Activated CD4-positive, alpha-beta memory T cell treated with anti-CD3 and anti-CD28 coated beads for 36 hours (primary cell): ENCODE measurements at regions not wholly inside any gene's neighbourhood (a gene's known extent, or its start where the extent isn't known, plus 50 kb on each side); places are given as distances from the start of the nearest gene placed in this dataset.

Source experiments
- CTCF ChIA-PET: fragments of 350-600 bp; sonication (Branson Sonifier 250); formaldehyde crosslinking; loops from one replicate; lab custom pipeline; 2021; ENCODE audit warnings: antibody characterized with exemption, inconsistent platforms; lab: Charles Lee
- POLR2A ChIA-PET: fragments of 350-600 bp; sonication (Branson Sonifier 250); formaldehyde crosslinking; loops from one replicate; lab custom pipeline; 2021; ENCODE audit warnings: antibody characterized with exemption; lab: Charles Lee
- DNase-seq: peaks from one replicate; pipeline ENCODE4 v3.0.0-alpha.2; 2020
- H3K27ac Mint-ChIP-seq: one replicate; pipeline ENCODE4 v1.8.0; 2021; ENCODE audit warnings: mixed read lengths
- H3K27me3 Mint-ChIP-seq: one replicate; pipeline ENCODE4 v1.8.0; 2021; ENCODE audit warnings: mixed read lengths
- H3K36me3 Mint-ChIP-seq: one replicate; pipeline ENCODE4 v1.8.0; 2021; ENCODE audit warnings: mixed read lengths
- H3K4me1 Mint-ChIP-seq: one replicate; pipeline ENCODE4 v1.8.0; 2021; ENCODE audit warnings: low read depth, mixed read lengths
- H3K4me3 Mint-ChIP-seq: one replicate; pipeline ENCODE4 v1.8.0; 2021; ENCODE audit warnings: mild to moderate bottlenecking, mixed read lengths
- H3K9me3 Mint-ChIP-seq: one replicate; pipeline ENCODE4 v1.8.0; 2021; ENCODE audit warnings: mixed read lengths
- intact Hi-C: fragments of 100-400 bp; cut with micrococcal nuclease; formaldehyde crosslinking; loops from one replicate; pipeline ENCODE4 v1.15.1; 2023

DNA sequence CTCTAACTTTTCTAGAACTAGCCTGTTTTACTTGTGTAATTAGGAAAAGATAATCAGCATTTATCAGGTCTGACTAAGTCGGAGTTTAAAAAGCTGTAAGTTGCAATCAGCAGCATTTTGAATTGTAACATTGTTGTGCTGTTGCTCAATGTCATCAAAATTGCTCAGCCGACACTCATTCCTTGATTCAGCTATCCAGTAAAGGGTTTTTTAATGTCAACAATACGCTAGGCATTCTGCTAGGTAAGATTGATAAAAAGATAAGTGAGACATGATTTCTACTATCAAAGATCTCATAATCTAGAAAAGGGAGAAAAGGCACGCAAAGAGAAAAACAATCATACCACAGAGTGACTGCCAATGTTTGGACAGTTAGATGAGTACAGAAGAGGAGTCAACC is 327.1 kb upstream of the CDH2 start:
- H3K27me3 Mint-ChIP-seq, result no peaks in the 10 kb centered on the region
- DNase-seq, result no peak

DNA sequence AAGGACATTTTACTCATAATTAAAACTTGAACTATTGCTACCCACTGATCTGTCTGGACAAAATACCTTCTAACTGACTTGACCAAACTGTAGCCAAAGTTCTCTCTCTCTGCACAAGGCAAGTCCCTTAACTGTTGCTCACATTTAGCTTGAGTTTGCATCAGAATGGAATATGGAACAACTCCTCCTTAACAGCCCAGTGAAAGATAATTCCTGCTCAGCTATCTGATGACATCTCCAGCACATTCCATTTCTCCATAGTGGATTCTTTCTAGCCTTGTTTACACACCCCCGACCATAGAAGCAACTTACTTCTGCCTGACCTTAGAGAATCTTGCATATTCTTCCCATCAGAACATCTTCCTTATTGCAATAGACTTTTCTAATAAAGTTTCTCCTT is 317.2 kb upstream of the CDH2 start:
- Mint-ChIP-seq H3K27me3 (no peaks in the 10 kb centered on the region), H3K27ac (no peak overlapping the region), H3K4me1 (no peaks in the 10 kb centered on the region), H3K4me3 (no peak overlapping the region), H3K9me3 (peaks cover 15% of the 10 kb centered on the region), H3K36me3 (no peaks in the 10 kb centered on the region)
- intact Hi-C loops, result no loop called here
- DNase-seq, result no peak
- ChIA-PET CTCF (no interaction called here), POLR2A (no interaction called here)

More for the DNA sequence above, 327.1 kb upstream of the CDH2 start:
- no peak overlapping the region for H3K27ac Mint-ChIP-seq
- ChIA-PET CTCF (no interaction called here), POLR2A (no interaction called here)
- intact Hi-C loops, result no loop called here
- no peaks in the 10 kb centered on the region for H3K4me1 Mint-ChIP-seq
- peaks cover 18% of the 10 kb centered on the region for H3K9me3 Mint-ChIP-seq
- no peak overlapping the region for H3K4me3 Mint-ChIP-seq
- H3K36me3 Mint-ChIP-seq, result no peaks in the 10 kb centered on the region

DNA sequence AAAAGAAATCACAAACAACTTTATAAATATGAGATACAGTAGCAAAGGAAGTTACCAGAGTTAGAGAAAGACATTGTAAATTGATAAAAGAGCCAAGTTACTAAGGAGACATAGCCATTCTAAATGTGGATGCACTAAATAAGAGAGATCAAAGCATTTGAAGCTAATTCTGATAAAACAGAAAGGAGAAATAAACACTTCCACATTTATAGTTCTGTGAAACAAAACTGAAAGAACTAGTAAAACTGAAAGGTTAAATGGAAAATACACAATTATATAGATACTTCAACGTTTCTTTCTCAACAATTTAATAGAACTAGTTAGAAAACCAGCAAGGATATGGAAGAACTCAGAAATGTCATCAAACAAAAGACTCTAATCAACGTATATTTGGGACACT is 309.0 kb upstream of the CDH2 start:
- no peak for DNase-seq
- CTCF ChIA-PET, result no interaction called here
- H3K9me3 Mint-ChIP-seq, result peaks cover 28% of the 10 kb centered on the region
- no peak overlapping the region for H3K27ac Mint-ChIP-seq
- intact Hi-C loops, result no loop called here
- POLR2A ChIA-PET, result no interaction called here
- no peaks in the 10 kb centered on the region for H3K36me3 Mint-ChIP-seq
- H3K4me3 Mint-ChIP-seq, result no peak overlapping the region
- H3K27me3 Mint-ChIP-seq, result no peaks in the 10 kb centered on the region
- H3K4me1 Mint-ChIP-seq, result no peaks in the 10 kb centered on the region

DNA sequence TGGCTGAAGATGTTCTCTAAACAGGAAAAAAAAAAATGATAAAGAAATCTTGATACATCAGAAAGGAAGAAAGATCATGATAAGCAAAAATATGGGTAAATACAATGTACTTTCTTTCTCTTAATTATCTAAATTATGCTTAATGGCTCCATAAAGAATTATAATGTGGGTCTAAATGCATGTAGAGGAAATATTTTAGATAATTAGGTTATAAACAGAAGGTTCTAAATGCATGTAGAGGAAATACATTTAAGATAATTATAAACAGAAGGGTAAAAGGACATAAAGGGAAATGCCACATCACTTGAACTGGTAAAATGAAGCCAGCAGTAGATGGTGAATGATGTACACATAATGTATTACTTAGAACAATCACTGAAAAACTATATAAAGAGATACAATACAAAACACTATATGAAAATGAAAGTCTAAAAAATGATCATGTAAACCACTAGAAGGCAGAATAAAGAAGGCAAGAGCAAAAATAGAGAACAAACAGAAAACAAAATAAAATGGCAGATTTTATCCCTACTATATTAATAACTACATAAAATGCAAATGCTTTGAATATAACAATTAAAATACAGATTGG is 308.4 kb upstream of the CDH2 start:
- CTCF ChIA-PET, result no interaction called here
- Mint-ChIP-seq H3K36me3 (no peaks in the 10 kb centered on the region), H3K4me1 (no peaks in the 10 kb centered on the region)

DNA sequence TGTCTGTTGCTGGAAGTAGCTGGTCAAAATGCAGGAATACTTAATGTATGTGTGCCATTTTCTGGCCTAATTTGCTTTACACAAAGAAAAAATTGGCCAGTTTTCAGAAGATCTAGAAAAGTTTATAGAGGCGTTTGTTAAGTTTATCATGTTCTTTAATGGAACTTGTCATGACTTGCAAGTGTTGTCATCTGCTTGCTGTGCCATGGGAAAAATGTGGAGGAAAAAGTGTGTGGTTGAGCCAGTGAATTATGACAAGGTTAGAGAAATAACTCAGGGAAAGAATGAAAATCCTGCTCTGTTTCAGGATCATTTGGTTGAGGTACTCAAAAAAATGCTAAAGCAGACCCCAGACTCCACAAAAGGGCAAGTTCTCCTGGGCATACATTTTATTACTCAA is 301.6 kb upstream of the CDH2 start:
- H3K27me3 Mint-ChIP-seq, result no peaks in the 10 kb centered on the region
- H3K9me3 Mint-ChIP-seq, result peaks cover 46% of the 10 kb centered on the region
- intact Hi-C loops, result no loop called here
- no peaks in the 10 kb centered on the region for H3K36me3 Mint-ChIP-seq
- ChIA-PET POLR2A (interaction anchor here (0.5 kb wide), 1 partner anchor 22 kb away, joined by 3 read pairs; no protein-coding TSS in a partner anchor), CTCF (no interaction called here)
- H3K27ac Mint-ChIP-seq, result no peak overlapping the region
- H3K4me1 Mint-ChIP-seq, result no peaks in the 10 kb centered on the region
- H3K4me3 Mint-ChIP-seq, result no peak overlapping the region
- DNase-seq, result no peak

More for the DNA sequence above, 308.4 kb upstream of the CDH2 start:
- no peak overlapping the region for H3K4me3 Mint-ChIP-seq
- POLR2A ChIA-PET, result no interaction called here
- intact Hi-C loops, result no loop called here
- DNase-seq, result no peak
- no peak overlapping the region for H3K27ac Mint-ChIP-seq
- H3K9me3 Mint-ChIP-seq, result peaks cover 32% of the 10 kb centered on the region
- H3K27me3 Mint-ChIP-seq, result no peaks in the 10 kb centered on the region

DNA sequence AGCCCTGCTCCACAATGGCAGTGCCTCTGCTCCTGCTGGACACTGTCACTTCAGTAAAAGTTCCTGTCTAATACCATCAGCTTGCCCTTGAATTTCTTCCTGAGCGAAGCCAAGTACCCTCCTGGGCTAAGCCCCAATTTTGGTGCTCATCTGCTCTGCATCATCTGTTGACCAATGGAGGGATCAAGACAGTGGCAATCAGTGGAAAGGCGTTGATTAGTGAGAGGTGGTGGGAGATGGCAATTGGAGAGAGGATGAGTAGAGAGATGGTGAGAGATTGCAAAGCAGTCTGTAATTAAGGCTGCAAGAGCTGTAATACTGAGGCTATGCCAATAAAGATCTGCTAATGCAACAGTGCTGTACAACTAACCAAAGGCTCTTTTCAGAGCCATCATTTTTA is 299.4 kb upstream of the CDH2 start:
- intact Hi-C loops, result no loop called here
- CTCF ChIA-PET, result no interaction called here

DNA sequence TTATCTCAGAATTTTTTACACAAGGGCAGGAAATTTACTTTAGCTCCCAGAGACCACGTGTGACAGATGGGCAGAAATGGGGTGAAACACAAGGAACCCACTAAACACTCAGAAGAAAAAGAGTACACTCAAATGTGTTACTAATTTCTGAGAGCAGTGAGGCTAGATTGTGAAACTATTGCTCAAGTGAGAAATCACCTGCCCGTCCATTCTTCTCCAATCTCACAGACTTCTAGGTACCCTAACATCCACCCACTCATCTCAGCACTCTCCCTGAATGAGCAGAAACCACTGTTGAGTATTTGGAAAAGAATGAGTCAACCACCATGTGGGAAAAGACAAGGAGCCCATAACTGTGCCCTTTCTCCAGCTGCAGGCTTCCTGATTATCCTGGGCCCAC is 293.0 kb upstream of the CDH2 start:
- DNase-seq, result no peak
- Mint-ChIP-seq H3K27ac (no peak overlapping the region), H3K4me1 (no peaks in the 10 kb centered on the region), H3K27me3 (no peaks in the 10 kb centered on the region), H3K4me3 (no peak overlapping the region), H3K9me3 (peaks cover 28% of the 10 kb centered on the region), H3K36me3 (no peaks in the 10 kb centered on the region)
- POLR2A ChIA-PET, result no interaction called here
- intact Hi-C loops, result no loop called here
- CTCF ChIA-PET, result no interaction called here

More for the DNA sequence above, 299.4 kb upstream of the CDH2 start:
- no peak overlapping the region for H3K27ac Mint-ChIP-seq
- POLR2A ChIA-PET, result no interaction called here
- H3K9me3 Mint-ChIP-seq, result peaks cover 44% of the 10 kb centered on the region
- H3K4me1 Mint-ChIP-seq, result no peaks in the 10 kb centered on the region
- H3K4me3 Mint-ChIP-seq, result no peak overlapping the region
- H3K27me3 Mint-ChIP-seq, result no peaks in the 10 kb centered on the region
- DNase-seq, result no peak
- H3K36me3 Mint-ChIP-seq, result no peaks in the 10 kb centered on the region

DNA sequence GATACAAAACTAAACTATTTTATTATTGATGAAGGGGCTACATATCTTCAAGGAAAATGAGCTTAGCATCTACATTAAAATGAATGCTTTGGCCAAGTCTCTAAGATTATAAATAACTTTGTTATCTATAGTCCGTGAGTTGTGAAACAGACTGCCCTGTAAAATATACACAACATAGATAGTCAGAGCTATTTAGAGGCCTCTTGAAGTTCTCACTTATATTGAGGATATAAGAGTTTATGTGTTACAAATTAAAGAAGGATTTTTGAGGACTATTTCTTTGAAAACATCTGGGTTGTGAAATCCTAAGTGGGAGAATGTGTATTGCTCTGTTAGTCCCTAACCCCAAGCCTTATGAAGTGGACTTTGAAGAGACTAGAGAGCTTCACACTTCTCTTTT is 292.0 kb upstream of the CDH2 start:
- DNase-seq, result no peak
- H3K9me3 Mint-ChIP-seq, result peaks cover 25% of the 10 kb centered on the region
- intact Hi-C loops, result no loop called here
- CTCF ChIA-PET, result no interaction called here
- no peaks in the 10 kb centered on the region for H3K36me3 Mint-ChIP-seq
- POLR2A ChIA-PET, result no interaction called here
- no peaks in the 10 kb centered on the region for H3K4me1 Mint-ChIP-seq
- H3K4me3 Mint-ChIP-seq, result no peak overlapping the region
- H3K27me3 Mint-ChIP-seq, result no peaks in the 10 kb centered on the region
- H3K27ac Mint-ChIP-seq, result no peak overlapping the region

DNA sequence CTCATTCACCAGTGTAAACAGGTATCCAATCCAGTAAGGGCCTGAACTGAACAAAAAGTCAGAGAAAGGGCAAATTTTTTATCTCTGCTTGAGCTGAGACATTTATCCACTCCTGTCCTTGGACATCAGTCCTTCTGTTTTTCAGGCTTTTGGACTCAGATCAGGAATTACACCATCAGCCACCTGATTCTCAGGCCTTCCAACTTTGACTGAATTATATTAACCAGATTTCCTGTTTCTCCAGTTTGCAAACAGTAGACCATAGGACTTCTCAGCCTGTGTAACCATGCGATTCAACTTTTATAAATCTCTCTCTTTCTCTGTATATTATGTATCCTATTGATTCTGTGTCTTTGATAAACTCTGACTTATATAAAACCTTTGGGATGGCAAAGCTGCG is 289.3 kb upstream of the CDH2 start:
- no peak for DNase-seq
- Mint-ChIP-seq H3K9me3 (peaks cover 19% of the 10 kb centered on the region), H3K4me3 (no peak overlapping the region), H3K27me3 (no peaks in the 10 kb centered on the region), H3K36me3 (no peaks in the 10 kb centered on the region), H3K27ac (no peak overlapping the region), H3K4me1 (no peaks in the 10 kb centered on the region)
- ChIA-PET CTCF (no interaction called here), POLR2A (no interaction called here)
- intact Hi-C loops, result no loop called here

DNA sequence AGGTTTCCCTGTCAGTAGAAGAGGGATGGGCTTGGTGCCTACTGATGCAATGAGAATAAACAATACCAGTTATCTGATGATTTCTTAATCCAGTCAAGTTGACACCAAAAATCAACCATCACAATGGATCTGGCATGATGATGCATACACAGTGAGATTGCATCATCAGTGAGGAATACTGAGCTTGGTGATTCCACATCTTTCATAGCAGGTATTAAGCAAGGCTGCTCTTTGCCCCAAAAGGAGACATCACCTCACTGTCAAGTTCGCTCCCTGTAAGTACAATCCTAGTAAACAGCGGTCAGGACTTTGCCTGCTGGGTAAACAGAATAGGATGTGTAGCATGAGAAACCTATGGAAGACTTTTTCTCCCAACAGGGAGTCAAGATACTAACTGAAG is 282.7 kb upstream of the CDH2 start:
- Mint-ChIP-seq H3K9me3 (peaks cover 16% of the 10 kb centered on the region), H3K4me3 (no peak overlapping the region), H3K36me3 (no peaks in the 10 kb centered on the region), H3K4me1 (no peaks in the 10 kb centered on the region), H3K27ac (no peak overlapping the region), H3K27me3 (no peaks in the 10 kb centered on the region)
- DNase-seq, result no peak
- CTCF ChIA-PET, result no interaction called here
- POLR2A ChIA-PET, result no interaction called here
- intact Hi-C loops, result no loop called here

DNA sequence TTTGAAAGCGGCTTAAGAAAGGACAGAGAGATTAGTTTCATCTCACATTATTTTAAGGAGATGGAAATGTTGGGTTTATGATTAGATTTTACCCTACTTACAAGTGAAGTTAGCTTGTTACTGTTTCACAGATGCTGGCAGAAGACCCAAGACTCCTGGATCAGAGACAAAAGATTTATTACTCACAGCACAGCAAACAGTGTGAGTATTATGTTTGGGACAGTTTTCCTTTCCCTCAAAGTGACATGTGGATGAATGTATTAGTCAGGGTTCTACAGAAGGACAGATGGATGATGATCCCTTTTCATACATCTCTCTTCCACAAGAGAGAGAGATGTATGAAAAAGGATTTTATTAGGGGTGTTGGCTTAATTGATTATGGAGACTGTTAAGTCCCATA is 281.8 kb upstream of the CDH2 start:
- H3K4me3 Mint-ChIP-seq, result no peak overlapping the region
- ChIA-PET POLR2A (no interaction called here), CTCF (no interaction called here)
- no peak overlapping the region for H3K27ac Mint-ChIP-seq
- intact Hi-C loops, result no loop called here
- peaks cover 16% of the 10 kb centered on the region for H3K9me3 Mint-ChIP-seq
- H3K27me3 Mint-ChIP-seq, result no peaks in the 10 kb centered on the region
- no peaks in the 10 kb centered on the region for H3K4me1 Mint-ChIP-seq
- no peak for DNase-seq
- no peaks in the 10 kb centered on the region for H3K36me3 Mint-ChIP-seq

DNA sequence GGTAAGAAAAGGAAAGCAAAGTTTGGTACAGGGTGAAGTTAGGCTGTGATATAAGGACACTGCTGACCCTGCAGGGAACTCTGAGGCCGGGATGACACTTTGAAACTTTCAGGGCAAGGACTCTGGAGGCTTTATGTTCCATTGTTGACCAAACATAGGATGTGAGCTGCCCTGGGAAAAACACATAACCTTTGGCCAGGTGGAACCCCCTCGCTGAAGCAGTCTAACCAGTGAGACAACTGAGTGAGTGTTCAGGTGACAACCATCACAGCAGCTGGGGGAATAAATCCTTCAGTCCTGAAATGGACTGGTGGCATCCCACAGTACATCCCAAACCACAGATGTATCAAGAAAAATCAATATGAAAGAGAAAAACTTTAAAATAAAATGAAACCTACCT is 280.9 kb upstream of the CDH2 start:
- intact Hi-C loops, result no loop called here
- Mint-ChIP-seq H3K27ac (no peak overlapping the region), H3K36me3 (no peaks in the 10 kb centered on the region), H3K4me3 (no peak overlapping the region), H3K27me3 (no peaks in the 10 kb centered on the region), H3K4me1 (no peaks in the 10 kb centered on the region), H3K9me3 (peaks cover 12% of the 10 kb centered on the region)
- ChIA-PET POLR2A (no interaction called here), CTCF (no interaction called here)
- no peak for DNase-seq

DNA sequence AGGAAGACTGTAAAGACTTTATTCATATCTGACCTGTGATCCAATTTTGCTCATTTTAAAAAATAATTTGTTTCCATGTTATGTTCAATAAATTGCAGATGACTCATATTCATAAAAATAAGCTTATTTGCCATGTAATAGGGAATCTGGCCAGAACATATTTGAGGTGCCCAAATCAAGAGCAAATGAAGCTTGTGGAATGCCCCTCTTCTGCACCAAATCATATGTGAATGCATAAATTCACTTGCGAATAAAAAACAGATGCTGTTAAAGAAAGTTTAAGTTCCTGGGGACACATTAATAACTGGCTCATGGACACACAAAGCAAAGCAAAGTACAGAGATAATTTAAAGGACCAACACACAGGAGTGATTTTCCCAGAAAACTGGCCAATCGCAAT is 279.0 kb upstream of the CDH2 start:
- H3K9me3 Mint-ChIP-seq, result peaks cover 9% of the 10 kb centered on the region
- CTCF ChIA-PET, result no interaction called here
- intact Hi-C loops, result no loop called here
- no peak for DNase-seq
- no peaks in the 10 kb centered on the region for H3K27me3 Mint-ChIP-seq
- no peaks in the 10 kb centered on the region for H3K4me1 Mint-ChIP-seq
- H3K4me3 Mint-ChIP-seq, result no peak overlapping the region
- POLR2A ChIA-PET, result no interaction called here
- H3K27ac Mint-ChIP-seq, result no peak overlapping the region
- H3K36me3 Mint-ChIP-seq, result no peaks in the 10 kb centered on the region
